Fibroblast of skin of back (primary cell): ENCODE measurements at regions not wholly inside any gene's neighbourhood (a gene's known extent, or its start where the extent isn't known, plus 50 kb on each side); places are given as distances from the start of the nearest gene placed in this dataset.

Experiments used
- DNase-seq: peaks from one replicate; pipeline ENCODE4 v3.0.0-alpha.2; 2013

DNA sequence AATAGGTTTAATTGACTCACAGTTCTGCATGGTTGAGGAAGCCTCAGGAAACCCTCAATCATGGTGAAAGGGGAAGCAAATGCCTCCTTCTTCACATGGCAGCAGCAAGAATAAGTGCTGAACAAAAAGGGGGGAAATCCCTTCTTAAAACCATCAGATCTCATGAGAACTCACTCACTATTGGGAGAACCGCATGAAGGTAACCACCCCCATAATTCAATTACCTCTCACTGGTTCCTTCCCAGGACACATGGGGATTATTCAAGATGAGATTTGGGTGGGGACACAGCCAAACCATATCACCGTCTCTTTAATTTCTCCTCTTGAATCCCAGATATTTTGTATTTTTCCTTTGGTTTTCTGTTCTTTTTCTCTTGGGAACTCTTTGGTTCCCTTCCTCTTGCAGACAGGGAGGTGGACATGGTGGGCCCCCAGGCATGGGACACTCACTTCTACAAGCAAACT, 223.6 kb downstream of the TBXT start:
- no peak for DNase-seq

GRCh38 chr6:165941786-165942185, 225.9 kb downstream of the TBXT start:
- no peak for DNase-seq

DNA sequence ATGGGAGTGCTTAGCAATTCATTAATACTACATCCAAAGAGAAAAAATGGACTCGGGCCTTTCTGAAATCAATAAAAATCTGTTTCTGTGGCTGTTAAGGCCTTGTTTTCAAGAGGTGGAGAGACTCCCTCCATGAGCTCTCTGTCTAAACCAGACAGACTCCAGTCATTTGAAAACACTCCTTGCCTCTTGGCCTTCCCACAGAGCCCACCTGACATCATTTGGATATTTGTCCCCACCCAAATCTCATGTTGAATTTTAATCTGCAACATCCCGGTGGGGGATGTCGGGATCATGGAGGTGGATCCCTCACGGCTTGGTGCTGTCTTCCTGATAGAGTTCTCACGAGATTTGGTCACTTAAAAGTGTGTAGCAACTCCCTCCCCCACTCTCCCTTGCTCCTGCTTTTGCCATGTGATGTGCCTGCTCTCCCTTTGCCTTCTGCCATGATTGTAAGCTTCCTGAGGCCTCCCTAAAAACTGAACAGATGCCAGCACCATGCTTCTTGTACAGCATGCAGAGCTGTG, 226.3 kb downstream of the TBXT start:
- DNase-seq: no peak

DNA sequence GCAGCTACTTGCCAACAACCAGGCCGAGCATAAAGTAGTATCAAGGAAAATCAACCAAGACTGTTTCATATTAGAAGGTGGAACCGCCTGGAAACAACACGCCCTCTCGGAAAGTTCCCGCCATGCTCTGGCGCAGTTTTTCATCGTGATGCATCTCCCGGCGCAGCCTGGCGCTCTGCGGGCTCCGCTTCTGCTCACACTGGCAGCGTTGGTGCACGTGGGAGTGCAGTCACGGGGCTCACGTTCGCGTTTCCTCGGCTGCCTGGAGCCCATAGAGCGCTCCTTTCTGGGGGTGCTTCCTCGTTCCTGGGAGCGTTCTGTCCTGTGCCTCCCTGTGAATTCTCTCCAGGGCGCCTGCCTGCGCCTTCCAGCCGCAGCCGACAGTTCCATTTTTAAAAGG, 227.3 kb downstream of the TBXT start:
- DNase-seq: no peak

- no peak for DNase-seq
Measured at GRCh38 chr6:165939601-165940290, 227.9 kb downstream of the TBXT start.

- no peak for DNase-seq
Measured at GRCh38 chr6:165939047-165939446, 228.6 kb downstream of the TBXT start.

DNA sequence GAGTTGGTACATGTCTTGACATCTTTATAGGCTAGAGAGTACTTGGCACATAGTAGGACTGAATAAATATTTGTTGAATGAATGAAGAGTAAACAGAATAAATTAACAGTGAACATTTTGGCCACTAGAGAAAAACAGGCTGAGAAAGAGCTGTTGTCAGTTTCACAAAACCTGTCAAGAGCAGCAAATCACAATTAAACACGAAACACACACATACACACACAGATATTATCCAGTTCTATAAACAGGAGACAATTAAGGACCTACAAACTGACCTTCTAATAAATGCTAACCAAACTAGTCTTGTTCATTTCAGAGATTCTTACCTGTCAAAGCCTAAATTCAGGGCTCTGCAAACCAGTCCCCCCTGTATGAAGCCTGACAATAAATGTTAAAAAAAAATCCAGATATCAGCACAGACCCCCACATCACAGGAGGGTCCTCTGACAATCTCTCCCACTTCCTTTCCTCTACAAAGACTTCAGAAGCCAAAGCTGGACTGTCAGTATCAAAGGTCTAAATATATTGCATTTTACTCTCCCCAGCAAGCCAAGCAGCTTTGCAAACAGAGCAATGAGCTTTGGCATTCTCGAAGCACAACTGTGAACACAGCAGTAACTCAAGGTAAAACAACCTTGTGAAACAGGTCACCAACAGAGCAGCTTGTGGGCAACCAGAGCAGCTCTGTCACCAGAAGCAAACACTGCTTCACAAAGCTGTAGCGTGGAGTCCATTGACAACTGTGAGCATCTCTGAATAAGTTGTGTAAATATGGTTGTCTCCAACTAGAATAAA, 229.9 kb downstream of the TBXT start:
- no peak for DNase-seq

GRCh38 chr6:165936660-165937059, 231.0 kb downstream of the TBXT start:
- no peak for DNase-seq

DNA sequence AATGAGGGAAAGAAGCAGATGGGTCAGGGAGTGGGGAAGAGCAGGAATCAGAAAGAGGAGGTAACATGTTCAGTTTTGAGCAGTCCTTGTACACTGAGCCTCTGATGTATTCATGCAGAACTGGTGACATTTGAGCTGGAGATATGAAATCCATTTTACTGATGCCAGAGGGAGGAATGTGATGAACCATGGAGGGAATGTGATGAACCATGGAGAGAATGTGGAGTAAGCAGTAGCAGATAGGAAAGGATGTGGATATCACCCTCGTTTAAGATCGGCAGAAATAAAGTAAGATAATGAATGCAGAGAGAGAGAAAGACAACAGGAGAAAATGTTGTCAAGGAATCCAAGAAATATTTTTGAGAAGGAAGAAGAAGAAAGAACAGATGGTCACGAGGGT, 231.6 kb downstream of the TBXT start:
- DNase-seq: no peak

GRCh38 chr6:165931675-165932074, 236.0 kb downstream of the TBXT start:
- no peak for DNase-seq

GRCh38 chr6:165930668-165931214, 236.9 kb downstream of the TBXT start:
- DNase-seq: no peak

DNA sequence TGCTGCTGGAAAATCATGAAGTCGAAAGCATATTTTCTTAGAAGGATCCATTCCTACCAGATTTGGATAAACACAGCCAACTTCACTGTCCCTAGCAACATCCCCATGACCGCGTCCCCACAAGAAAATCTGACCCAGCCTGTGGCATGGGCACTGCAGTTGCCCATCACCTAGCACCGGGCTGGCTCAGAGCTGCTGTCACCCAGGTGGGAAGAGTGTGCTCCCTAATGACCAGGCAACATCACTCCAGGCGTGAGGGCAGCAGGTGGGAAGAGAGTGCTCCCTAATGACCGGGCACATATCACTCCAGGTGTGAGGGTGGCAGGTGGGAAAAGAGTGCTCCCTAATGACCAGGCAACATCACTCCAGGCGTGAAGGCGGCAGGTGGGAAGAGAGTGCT, 238.0 kb downstream of the TBXT start:
- DNase-seq: no peak

- no peak for DNase-seq
Measured at GRCh38 chr6:165926378-165926777, 241.3 kb downstream of the TBXT start.

- peak; percentile 27 for DNase-seq
Measured at GRCh38 chr6:165925474-165926156, 242.0 kb downstream of the TBXT start.

DNA sequence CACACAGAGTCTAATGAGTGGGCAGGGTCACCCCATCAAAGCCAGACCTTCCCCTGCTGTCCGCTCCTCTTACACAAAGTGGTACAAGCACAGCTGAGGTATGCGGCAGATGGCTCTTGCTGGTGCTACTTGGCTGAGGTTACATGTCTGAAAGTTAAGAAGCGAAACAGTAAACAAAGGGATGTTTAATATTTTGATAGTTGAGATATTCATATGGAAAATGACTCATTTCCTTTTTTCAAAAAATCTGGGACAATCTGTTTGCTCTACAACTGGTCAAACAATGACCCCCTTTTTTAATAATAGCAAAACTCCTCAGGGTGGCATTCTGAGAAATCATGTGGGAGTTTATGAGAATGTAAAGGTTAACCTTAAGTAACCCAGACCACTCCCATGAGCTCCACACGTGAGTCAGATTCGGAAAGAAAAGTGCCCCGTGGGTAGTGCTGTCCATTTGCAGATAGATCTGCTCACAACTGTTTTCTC, 245.3 kb downstream of the TBXT start:
- peak; percentile 40 for DNase-seq

GRCh38 chr6:165920896-165921671, 246.6 kb downstream of the TBXT start:
- peak; percentile 23 for DNase-seq

GRCh38 chr6:165917576-165917975, 250.1 kb downstream of the TBXT start:
- no peak for DNase-seq

- DNase-seq: no peak
Measured at GRCh38 chr6:165915022-165915770, 252.2 kb upstream of the PDE10A start.

- no peak for DNase-seq
Measured at GRCh38 chr6:165913676-165914570, 250.9 kb upstream of the PDE10A start.
